UCSD-AML1 (cell line): ENCODE measurements at regions not wholly inside any gene's neighbourhood (a gene's known extent, or its start where the extent isn't known, plus 50 kb on each side); places are given as distances from the start of the nearest gene placed in this dataset.

ENCODE experiments used
- DNase-seq: peaks from one replicate; lab custom pipeline; 2025; ENCODE audit not compliant: unreplicated experiment; lab: John Stamatoyannopoulos, UW

GRCh38 chr1:147851149-147851548 lies 51.4 kb upstream of the GJA8 start:
- no peak for DNase-seq

- no peak for DNase-seq
These were observed 49.8 kb upstream of the GJA8 start for GRCh38 chr1:147852706-147853225.
